Chondrocyte (in vitro differentiated cells): ENCODE measurements at regions not wholly inside any gene's neighbourhood (a gene's known extent, or its start where the extent isn't known, plus 50 kb on each side); places are given as distances from the start of the nearest gene placed in this dataset.

Experiments
- DNase-seq: peaks from one replicate; pipeline ENCODE4 v3.0.0; 2021; ENCODE audit warnings: mixed read lengths, low spot score
- H3K27ac Mint-ChIP-seq: one replicate; pipeline ENCODE4 v1.8.0; 2021; ENCODE audit warnings: mild to moderate bottlenecking, moderate library complexity, mixed read lengths; ENCODE audit not compliant: unreplicated experiment
- H3K27me3 Mint-ChIP-seq: 2 replicates; pipeline ENCODE4 v1.8.0; 2021; ENCODE audit warnings: low read depth, mixed read lengths
- H3K36me3 Mint-ChIP-seq: 2 replicates; pipeline ENCODE4 v1.8.0; 2021; ENCODE audit warnings: low read depth, mixed read lengths
- H3K4me1 Mint-ChIP-seq: 2 replicates; pipeline ENCODE4 v1.8.0; 2021; ENCODE audit warnings: low read depth, mild to moderate bottlenecking, mixed read lengths
- H3K4me3 Mint-ChIP-seq: one replicate; pipeline ENCODE4 v1.8.0; 2021; ENCODE audit warnings: mild to moderate bottlenecking, moderate library complexity, mixed read lengths; ENCODE audit not compliant: unreplicated experiment
- H3K9me3 Mint-ChIP-seq: 2 replicates; pipeline ENCODE4 v1.8.0; 2021; ENCODE audit warnings: low read depth, mixed read lengths
- TF ChIP-seq, protein P1 (sequence below): fragments of 200-600 bp; sonication (generic); IDR thresholded peaks from 2 replicates; pipeline ENCODE4 v1.5.0; 2021; ENCODE audit warnings: antibody characterized with exemption, mild to moderate bottlenecking, moderate library complexity

DNA sequence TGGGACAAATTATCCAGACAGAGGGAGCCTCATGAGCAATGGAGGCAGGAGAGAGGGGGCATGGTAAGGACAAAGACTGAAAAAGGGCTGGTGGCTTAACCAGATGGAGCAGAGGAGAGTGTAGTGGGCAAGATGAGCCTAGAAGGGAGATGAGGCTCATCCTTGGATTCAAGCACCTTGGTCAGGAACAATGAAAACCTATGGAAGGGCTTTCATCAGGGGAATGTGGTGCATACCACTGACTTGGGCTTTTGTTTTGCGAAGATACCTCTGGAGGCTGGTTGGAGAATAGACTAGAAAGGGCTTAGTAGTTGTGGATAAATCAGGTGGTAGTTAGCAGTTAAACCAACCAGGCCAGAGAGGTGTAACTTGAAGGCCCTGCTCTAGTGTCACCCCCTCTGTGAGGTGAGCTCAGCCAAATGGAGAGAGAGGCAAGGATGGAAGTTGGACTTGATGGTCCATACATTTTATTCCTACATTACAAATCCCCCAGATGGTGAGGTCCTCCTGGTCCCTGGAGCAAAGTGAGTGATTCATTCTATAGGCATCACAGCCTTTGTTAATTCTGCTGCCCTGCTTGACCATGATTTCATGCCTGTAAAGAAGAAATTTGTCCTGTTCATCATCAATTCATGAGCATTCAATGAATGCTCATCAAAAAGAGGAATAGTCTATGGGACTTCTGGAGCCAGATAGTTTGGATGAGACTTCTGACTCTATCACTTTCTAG is 264.8 kb upstream of the IGFBP7 start:
- Mint-ChIP-seq H3K36me3 (no peaks in the 10 kb centered on the region), H3K4me1 (peaks cover 5% of the 10 kb centered on the region), H3K27me3 (peaks cover 2% of the 10 kb centered on the region), H3K4me3 (no peak overlapping the region), H3K9me3 (no peaks in the 10 kb centered on the region), H3K27ac (no peak overlapping the region)
- TF ChIP-seq, protein P1, sequence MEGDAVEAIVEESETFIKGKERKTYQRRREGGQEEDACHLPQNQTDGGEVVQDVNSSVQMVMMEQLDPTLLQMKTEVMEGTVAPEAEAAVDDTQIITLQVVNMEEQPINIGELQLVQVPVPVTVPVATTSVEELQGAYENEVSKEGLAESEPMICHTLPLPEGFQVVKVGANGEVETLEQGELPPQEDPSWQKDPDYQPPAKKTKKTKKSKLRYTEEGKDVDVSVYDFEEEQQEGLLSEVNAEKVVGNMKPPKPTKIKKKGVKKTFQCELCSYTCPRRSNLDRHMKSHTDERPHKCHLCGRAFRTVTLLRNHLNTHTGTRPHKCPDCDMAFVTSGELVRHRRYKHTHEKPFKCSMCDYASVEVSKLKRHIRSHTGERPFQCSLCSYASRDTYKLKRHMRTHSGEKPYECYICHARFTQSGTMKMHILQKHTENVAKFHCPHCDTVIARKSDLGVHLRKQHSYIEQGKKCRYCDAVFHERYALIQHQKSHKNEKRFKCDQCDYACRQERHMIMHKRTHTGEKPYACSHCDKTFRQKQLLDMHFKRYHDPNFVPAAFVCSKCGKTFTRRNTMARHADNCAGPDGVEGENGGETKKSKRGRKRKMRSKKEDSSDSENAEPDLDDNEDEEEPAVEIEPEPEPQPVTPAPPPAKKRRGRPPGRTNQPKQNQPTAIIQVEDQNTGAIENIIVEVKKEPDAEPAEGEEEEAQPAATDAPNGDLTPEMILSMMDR, result no peak
- DNase-seq, result no peak

DNA sequence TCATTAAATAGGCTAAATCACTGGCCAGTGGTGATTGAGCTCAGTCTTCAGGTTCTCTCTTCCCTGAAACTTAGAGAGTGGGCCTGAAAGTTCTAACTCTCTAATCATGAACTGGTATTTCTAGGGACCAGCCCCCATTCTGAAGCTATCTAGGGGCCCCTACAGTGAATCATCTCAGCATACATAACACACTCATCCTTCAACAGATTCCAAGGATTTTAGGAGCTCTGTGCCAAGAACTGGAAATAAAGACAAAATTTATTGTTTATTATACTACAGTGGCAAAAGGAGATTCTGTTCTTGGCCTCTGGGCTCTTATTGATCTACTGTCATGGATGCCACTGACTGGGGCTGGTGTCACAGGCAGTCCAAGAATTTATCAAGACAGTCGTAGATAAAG is 263.8 kb upstream of the IGFBP7 start:
- TF ChIP-seq, protein P1, result no peak

GRCh38 chr4:57371671-57372070 is 261.5 kb upstream of the IGFBP7 start:
- peaks cover 4% of the 10 kb centered on the region for H3K9me3 Mint-ChIP-seq
- no peaks in the 10 kb centered on the region for H3K36me3 Mint-ChIP-seq
- no peak overlapping the region for H3K27ac Mint-ChIP-seq

More for the DNA sequence above, 263.8 kb upstream of the IGFBP7 start:
- no peaks in the 10 kb centered on the region for H3K36me3 Mint-ChIP-seq
- no peak overlapping the region for H3K4me3 Mint-ChIP-seq
- peaks cover 2% of the 10 kb centered on the region for H3K27me3 Mint-ChIP-seq
- H3K9me3 Mint-ChIP-seq, result no peaks in the 10 kb centered on the region
- DNase-seq, result no peak
- no peak overlapping the region for H3K27ac Mint-ChIP-seq
- H3K4me1 Mint-ChIP-seq, result peaks cover 5% of the 10 kb centered on the region

DNA sequence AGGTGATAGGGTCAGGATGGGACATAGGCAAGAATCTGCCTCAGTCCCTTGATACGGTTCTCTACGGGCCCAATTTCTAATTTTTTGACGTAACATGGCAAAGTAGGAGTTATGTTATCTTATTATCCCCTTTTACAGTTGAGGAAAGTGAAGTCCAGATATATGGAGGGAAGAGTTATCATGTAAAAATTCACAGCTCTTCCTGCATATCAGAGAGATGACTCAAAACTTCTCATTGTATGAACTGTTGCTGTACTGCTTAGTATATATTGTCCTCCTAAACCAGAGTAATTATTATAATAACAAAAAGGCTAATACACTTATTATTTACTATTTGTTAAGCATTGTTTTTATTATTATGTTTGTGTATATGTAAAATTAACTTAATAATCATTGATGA is 260.5 kb upstream of the IGFBP7 start:
- Mint-ChIP-seq H3K27me3 (peaks cover 9% of the 10 kb centered on the region), H3K4me3 (no peak overlapping the region), H3K9me3 (peaks cover 4% of the 10 kb centered on the region), H3K27ac (no peak overlapping the region), H3K36me3 (no peaks in the 10 kb centered on the region), H3K4me1 (peaks cover 5% of the 10 kb centered on the region)
- DNase-seq, result no peak
- TF ChIP-seq, protein P1, result no peak

More at GRCh38 chr4:57371671-57372070, 261.5 kb upstream of the IGFBP7 start:
- H3K4me3 Mint-ChIP-seq, result no peak overlapping the region
- peaks cover 5% of the 10 kb centered on the region for H3K4me1 Mint-ChIP-seq
- TF ChIP-seq, protein P1, result no peak
- H3K27me3 Mint-ChIP-seq, result peaks cover 5% of the 10 kb centered on the region
- no peak for DNase-seq

GRCh38 chr4:57369446-57369845 is 259.3 kb upstream of the IGFBP7 start:
- TF ChIP-seq, protein P1, result no peak
- Mint-ChIP-seq H3K4me3 (no peak overlapping the region), H3K27me3 (peaks cover 9% of the 10 kb centered on the region), H3K27ac (no peak overlapping the region), H3K4me1 (peaks cover 4% of the 10 kb centered on the region), H3K36me3 (no peaks in the 10 kb centered on the region), H3K9me3 (peaks cover 4% of the 10 kb centered on the region)
- DNase-seq, result no peak
